ENCODE measurements at regions not wholly inside any gene's neighbourhood (a gene's known extent, or its start where the extent isn't known, plus 50 kb on each side); places are given as distances from the start of the nearest gene placed in this dataset.
"Not testable (repeated sequence)": the region's sequence is repeated elsewhere in the genome, so short reads cannot be mapped to it uniquely, and the experiment has no call there.

- DNase-seq (ENCODE audit: low spot score) = peak; percentile 68
These were observed 299.2 kb downstream of the INSIG2 start for GRCh38 chr2:118387509-118387908.

GRCh38 chr2:118386641-118387302, 298.5 kb downstream of the INSIG2 start:
- DNase-seq (ENCODE audit: low spot score) = peak; percentile 85

GRCh38 chr2:118380915-118381653, 292.8 kb downstream of the INSIG2 start:
- DNase-seq (ENCODE audit: low spot score) = no peak

- no peak for DNase-seq (ENCODE audit: low spot score)
These were observed 287.7 kb downstream of the INSIG2 start for GRCh38 chr2:118375907-118376485.

GRCh38 chr2:118374974-118375755, 286.9 kb downstream of the INSIG2 start:
- DNase-seq (ENCODE audit: low spot score) = peak; percentile 37

- no peak for DNase-seq (ENCODE audit: low spot score)
These were observed 284.9 kb downstream of the INSIG2 start for GRCh38 chr2:118372886-118373830.

- DNase-seq (ENCODE audit: low spot score) = peak; percentile 80
These were observed 283.2 kb downstream of the INSIG2 start for GRCh38 chr2:118371515-118371914.

GRCh38 chr2:118369521-118369920, 281.2 kb downstream of the INSIG2 start:
- not testable (repeated sequence) for DNase-seq (ENCODE audit: low spot score)

GRCh38 chr2:118363604-118364003, 275.3 kb downstream of the INSIG2 start:
- no peak for DNase-seq (ENCODE audit: low spot score)

- no peak for DNase-seq (ENCODE audit: low spot score)
These were observed 267.8 kb downstream of the INSIG2 start for GRCh38 chr2:118356051-118356450.

- no peak for DNase-seq (ENCODE audit: low spot score)
These were observed 263.5 kb downstream of the INSIG2 start for GRCh38 chr2:118351796-118352195.

GRCh38 chr2:118350621-118351020, 262.4 kb downstream of the INSIG2 start:
- DNase-seq (ENCODE audit: low spot score) = peak; percentile 19

GRCh38 chr2:118349365-118349764, 261.1 kb downstream of the INSIG2 start:
- no peak for DNase-seq (ENCODE audit: low spot score)

- DNase-seq (ENCODE audit: low spot score) = no peak
These were observed 260.2 kb downstream of the INSIG2 start for GRCh38 chr2:118348380-118349034.

- DNase-seq (ENCODE audit: low spot score) = no peak
These were observed 257.2 kb downstream of the INSIG2 start for GRCh38 chr2:118345465-118345864.

- DNase-seq (ENCODE audit: low spot score) = no peak
These were observed 251.8 kb downstream of the INSIG2 start for GRCh38 chr2:118340103-118340502.

GRCh38 chr2:118339386-118339785, 251.1 kb downstream of the INSIG2 start:
- DNase-seq (ENCODE audit: low spot score) = no peak

GRCh38 chr2:118333664-118334063, 245.4 kb downstream of the INSIG2 start:
- no peak for DNase-seq (ENCODE audit: low spot score)

- DNase-seq (ENCODE audit: low spot score) = peak; percentile 46
These were observed 237.2 kb downstream of the INSIG2 start for GRCh38 chr2:118325321-118325955.

GRCh38 chr2:118322406-118322805, 234.1 kb downstream of the INSIG2 start:
- DNase-seq (ENCODE audit: low spot score) = peak; percentile 26

All from GM03348 (cell line).